NCI-H446 (cell line): ENCODE measurements at regions not wholly inside any gene's neighbourhood (a gene's known extent, or its start where the extent isn't known, plus 50 kb on each side); places are given as distances from the start of the nearest gene placed in this dataset.
"Not testable (repeated sequence)": the region's sequence is repeated elsewhere in the genome, so short reads cannot be mapped to it uniquely, and the experiment has no call there.

ENCODE experiments used
- DNase-seq, 2 experiments: peaks; one replicate each; lab custom pipeline; 2025; lab: John Stamatoyannopoulos, UW

- DNase-seq = no peak
Observed at GRCh38 chr7:138317044-138317596, 142.9 kb upstream of the TRIM24 start.

- DNase-seq = peak; percentile 55 to 92
Observed at GRCh38 chr7:138324941-138325340, 135.1 kb upstream of the TRIM24 start.

GRCh38 chr7:138325434-138325833 is 134.6 kb upstream of the TRIM24 start:
- no peak for DNase-seq

- no peak for DNase-seq
Observed at GRCh38 chr7:138328215-138328614, 131.8 kb upstream of the TRIM24 start.

GRCh38 chr7:138332850-138333249 is 127.2 kb upstream of the TRIM24 start:
- not testable (repeated sequence) for DNase-seq

GRCh38 chr7:138338361-138338760 is 121.7 kb upstream of the TRIM24 start:
- DNase-seq = peak; percentile 94 to 96

- DNase-seq = peak in 1 of 2 experiments; percentile 45
Observed at GRCh38 chr7:138339229-138339628, 120.8 kb upstream of the TRIM24 start.

- DNase-seq = no peak
Observed at GRCh38 chr7:138342990-138343389, 117.1 kb upstream of the TRIM24 start.

GRCh38 chr7:138345567-138345966 is 114.5 kb upstream of the TRIM24 start:
- DNase-seq = peak in 1 of 2 experiments; percentile 11

- no peak for DNase-seq
Observed at GRCh38 chr7:138346975-138347374, 113.1 kb upstream of the TRIM24 start.

GRCh38 chr7:138349841-138350700 is 110.0 kb upstream of the TRIM24 start:
- DNase-seq = peak; percentile 7 to 84

GRCh38 chr7:138350701-138351357 is 109.2 kb upstream of the TRIM24 start:
- DNase-seq = no peak

- no peak for DNase-seq
Observed at GRCh38 chr7:138352570-138353461, 107.2 kb upstream of the TRIM24 start.

GRCh38 chr7:138354066-138354465 is 106.0 kb upstream of the TRIM24 start:
- no peak for DNase-seq

- no peak for DNase-seq
Observed at GRCh38 chr7:138355254-138355653, 104.8 kb upstream of the TRIM24 start.

GRCh38 chr7:138358850-138359341 is 101.2 kb upstream of the TRIM24 start:
- DNase-seq = no peak

GRCh38 chr7:138359870-138360559 is 100.0 kb upstream of the TRIM24 start:
- no peak for DNase-seq

GRCh38 chr7:138363721-138364120 is 96.3 kb upstream of the TRIM24 start:
- no peak for DNase-seq

GRCh38 chr7:138366137-138366536 is 93.9 kb upstream of the TRIM24 start:
- DNase-seq = not testable (repeated sequence)

- not testable (repeated sequence) for DNase-seq
Observed at GRCh38 chr7:138366676-138367075, 93.4 kb upstream of the TRIM24 start.

- DNase-seq = no peak
Observed at GRCh38 chr7:138369797-138370196, 90.3 kb upstream of the TRIM24 start.
